ENCODE measurements at regions not wholly inside any gene's neighbourhood (a gene's known extent, or its start where the extent isn't known, plus 50 kb on each side); places are given as distances from the start of the nearest gene placed in this dataset.
"Not testable (repeated sequence)": the region's sequence is repeated elsewhere in the genome, so short reads cannot be mapped to it uniquely, and the experiment has no call there.

DNA sequence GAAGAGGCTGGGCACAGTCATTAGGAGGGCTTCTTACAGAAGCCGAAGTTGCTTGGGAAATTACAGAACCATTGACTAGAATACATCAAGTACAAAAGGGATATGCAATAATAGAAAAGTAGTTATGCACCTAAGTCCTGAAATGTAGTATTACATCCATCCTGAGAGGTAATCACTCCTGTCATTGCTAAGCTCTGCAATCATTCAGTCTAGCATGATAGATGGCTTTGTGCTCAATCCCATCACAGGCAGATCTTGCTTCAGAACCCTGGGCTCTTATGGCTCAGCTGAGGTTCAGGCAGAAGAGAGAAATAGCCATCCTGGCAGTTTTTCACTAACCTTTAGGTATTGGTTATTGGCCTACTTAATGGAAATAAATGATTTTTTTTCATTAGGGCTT is 231.7 kb upstream of the AFF2 start:
- DNase-seq = no peak

GRCh38 chrX:148269513-148269912 is 230.9 kb upstream of the AFF2 start:
- no peak for DNase-seq

- no peak for DNase-seq
Observed at GRCh38 chrX:148270499-148270898, 229.9 kb upstream of the AFF2 start.

DNA sequence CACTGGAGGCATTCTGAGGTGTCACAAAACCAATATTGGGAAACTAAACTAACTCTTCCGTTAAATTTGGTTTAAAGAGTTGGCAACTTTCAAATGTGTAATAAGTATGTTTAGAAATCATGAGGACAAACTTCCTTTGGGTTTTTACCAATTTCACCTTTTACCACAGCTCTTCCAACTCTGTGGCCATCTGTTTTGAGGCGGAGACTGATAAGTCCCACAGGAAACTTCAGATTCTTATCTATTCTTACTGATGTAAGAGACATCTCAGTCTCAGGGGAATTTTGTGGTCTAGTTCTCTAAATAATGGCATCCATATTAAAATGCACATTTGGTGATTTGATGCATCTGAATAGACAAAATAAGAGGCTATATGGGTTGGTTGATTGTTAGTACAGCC is 229.2 kb upstream of the AFF2 start:
- peak; percentile 38 for DNase-seq

DNA sequence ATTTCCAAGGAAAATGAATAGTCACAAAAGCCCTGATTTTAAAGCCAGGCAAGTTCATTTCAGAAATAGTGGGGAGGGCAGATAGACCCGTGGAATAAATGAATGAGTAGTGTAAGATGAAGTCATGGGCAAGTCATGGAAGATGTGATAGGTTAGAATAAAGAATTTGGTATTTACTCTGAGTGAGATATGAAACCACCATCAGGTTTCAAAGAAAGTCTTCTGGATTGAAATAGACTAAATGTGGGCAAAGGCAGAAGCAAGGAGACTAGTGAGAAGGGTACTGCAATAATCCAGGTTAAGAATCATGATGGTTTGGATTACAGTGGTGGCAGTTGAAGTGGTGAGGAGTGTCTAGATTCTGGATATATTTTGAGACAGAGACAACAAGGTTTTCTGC is 218.5 kb upstream of the AFF2 start:
- DNase-seq = no peak

GRCh38 chrX:148282504-148282903 is 217.9 kb upstream of the AFF2 start:
- no peak for DNase-seq

DNA sequence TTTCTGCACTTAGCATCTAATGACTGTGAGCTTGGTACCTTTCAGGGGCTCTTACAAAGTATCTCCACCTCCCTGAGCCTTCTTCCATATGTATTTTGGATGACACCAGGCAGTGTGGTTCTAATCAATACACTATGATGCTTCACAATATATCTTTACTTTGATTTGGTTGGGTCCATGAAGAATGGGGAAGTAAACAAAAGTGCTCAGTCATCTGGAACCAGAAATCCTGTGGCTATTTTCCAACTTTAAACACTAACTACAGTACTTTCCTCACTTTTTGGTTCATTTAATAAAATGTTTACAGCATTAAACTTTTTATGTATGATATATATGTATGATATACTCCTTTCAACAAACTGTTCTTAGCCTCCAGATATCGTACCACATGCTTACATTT is 216.4 kb upstream of the AFF2 start:
- peak; percentile 29 for DNase-seq

DNA sequence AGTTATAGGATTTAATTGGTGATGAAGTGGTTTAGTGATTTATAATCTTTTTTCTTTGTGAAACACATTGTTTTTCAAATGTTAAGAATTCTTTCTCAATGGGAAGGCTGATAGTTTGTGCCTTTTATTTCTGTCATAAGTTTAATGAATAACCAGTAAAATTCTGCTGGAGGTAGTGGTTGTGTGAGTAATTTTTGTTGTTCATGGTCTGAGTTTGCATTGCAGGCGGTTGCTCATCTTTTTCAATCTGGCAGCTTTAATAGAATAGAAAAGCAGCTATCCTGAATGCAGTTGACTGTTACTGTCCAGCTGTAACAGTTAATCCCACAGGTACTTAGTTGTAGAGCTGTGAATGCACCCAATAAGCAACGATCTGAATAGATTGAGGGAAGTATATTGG is 215.6 kb upstream of the AFF2 start:
- no peak for DNase-seq

DNA sequence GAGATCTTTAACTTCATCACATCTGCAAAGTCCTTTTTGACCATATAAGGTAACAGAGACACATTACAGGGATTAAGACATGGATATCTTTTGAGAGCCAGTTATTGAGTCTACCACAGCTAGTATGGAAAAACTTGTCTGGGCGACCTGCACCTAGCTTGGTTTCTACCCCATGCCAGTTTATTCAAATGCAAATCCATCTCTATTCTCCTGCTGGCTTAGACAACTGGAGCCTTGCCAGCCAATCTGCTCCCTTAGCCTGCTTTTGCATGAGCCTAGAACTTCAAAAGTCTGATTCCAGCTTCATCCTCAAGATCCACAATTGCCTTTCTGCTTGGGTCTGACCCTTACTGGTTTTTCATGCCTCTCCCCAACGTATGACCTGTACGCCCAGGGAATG is 212.0 kb upstream of the AFF2 start:
- no peak for DNase-seq

- no peak for DNase-seq
Observed at GRCh38 chrX:148290041-148290440, 210.4 kb upstream of the AFF2 start.

GRCh38 chrX:148290931-148291330 is 209.5 kb upstream of the AFF2 start:
- no peak for DNase-seq

DNA sequence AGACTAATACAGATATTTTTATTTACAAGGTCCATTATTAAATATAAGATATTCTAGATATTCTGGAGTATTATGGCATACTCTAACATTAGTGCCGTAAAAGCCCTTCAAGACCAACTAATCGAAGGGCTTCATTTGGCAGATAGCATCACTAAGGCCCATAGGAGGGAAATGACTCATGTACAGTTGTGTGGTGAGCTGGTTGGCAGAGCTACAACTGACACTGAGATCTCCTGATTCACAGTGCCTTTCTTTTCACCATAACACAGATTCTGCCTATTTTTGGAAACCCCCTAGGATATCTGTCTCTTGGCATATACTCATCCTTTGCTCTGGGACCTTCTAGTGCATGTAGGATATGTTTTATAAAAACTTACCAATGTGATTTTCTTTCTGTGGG is 201.7 kb upstream of the AFF2 start:
- DNase-seq = peak; percentile 59

DNA sequence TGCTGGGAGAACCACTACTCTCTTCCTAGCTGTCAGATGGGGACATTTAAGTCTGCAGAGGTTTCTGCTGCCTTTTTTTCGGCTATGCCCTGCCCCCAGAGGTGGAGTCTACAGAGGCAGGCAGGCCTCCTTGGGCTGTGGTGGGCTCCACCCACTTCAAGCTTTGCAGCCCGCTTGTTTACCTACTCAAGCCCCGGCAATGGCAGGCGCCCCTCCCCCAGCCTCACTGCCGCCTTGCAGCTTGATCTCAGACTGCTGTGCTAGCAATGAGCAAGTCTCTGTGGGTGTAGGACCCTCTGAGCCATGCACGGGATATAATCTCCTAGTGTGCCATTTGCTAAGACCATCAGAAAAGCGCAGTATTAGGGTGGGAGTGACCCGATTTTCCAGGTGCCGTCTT is 195.2 kb upstream of the AFF2 start:
- not testable (repeated sequence) for DNase-seq

- no peak for DNase-seq
Observed at GRCh38 chrX:148309413-148309812, 191.0 kb upstream of the AFF2 start.

GRCh38 chrX:148310426-148311165 is 189.8 kb upstream of the AFF2 start:
- DNase-seq = peak; percentile 86

DNA sequence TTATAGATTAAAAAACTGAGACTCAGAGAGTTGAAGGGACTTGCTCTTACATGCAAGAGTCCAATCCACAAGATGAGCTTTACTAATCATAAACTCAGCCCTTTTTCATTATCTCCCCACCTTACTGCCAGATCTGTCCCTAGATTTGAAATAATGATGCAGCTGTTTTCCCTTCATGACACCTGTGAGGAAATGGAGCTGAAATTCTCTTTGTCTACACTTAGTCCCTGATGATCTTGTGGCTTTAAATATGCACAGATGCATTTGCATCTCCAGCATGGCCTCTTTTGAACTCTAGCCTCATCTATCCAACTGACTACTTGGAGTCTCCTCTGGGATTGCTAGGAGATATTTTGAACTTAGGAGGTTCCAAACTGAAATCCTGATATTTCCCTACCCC is 188.9 kb upstream of the AFF2 start:
- DNase-seq = no peak

- no peak for DNase-seq
Observed at GRCh38 chrX:148314876-148315275, 185.5 kb upstream of the AFF2 start.

DNA sequence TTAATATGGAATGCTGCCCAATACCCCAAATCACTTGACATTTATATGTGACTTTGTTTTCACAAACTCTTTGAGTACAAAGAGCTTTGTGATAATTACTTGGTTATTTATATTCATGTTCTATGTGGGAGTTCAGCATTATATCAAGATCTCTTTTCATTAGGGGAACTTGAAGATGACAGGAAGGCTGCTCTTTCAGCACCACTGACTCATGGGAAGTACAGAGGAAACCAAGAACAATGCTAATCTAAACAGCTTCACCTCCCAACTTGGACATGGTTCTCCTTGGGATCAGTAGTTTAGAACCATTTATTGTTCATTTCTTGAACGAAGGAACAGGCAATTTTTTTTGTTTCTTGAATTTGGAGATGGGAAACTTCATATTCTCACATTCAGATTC is 184.0 kb upstream of the AFF2 start:
- peak; percentile 18 for DNase-seq

GRCh38 chrX:148322906-148323305 is 177.5 kb upstream of the AFF2 start:
- no peak for DNase-seq

DNA sequence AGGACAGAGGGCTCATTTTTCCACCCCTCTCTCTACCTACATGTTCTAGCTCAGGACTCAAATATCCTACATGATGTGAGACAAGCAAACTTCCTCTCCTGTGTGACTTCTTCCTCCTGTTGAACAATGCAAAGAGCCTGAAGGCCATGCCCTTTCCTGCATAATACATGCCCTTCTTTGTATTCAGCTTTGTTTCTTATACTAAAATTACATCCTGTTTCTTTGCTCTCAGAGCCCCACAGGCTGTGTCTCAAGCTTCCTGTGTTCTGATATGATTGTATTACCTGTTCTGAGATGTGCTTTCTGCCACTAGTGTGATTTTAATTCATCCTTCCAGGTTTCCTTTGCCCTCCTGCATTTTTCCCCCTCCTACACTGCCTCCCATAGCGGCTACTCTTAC is 166.4 kb upstream of the AFF2 start:
- no peak for DNase-seq

GRCh38 chrX:148337873-148338272 is 162.5 kb upstream of the AFF2 start:
- DNase-seq = peak; percentile 24

DNA sequence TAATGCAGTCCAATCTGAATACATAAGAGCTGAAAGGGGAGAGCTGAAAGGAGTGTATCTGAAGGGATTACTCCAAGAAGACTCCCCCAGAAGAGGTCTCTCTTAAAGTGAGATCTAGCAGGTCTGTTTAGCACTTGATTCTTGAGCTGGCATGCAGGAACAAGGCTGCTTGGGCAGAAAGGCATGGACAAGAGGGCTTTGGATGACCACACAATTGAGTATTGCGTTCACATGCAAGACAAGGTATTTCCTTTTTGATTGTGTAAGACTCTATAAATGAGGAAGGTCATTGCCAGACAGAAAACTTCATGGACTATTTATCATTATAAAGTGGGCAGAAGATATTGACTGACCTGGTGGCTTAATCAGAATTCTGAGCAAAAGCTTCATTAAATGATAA is 145.5 kb upstream of the AFF2 start:
- peak; percentile 30 for DNase-seq

DNA sequence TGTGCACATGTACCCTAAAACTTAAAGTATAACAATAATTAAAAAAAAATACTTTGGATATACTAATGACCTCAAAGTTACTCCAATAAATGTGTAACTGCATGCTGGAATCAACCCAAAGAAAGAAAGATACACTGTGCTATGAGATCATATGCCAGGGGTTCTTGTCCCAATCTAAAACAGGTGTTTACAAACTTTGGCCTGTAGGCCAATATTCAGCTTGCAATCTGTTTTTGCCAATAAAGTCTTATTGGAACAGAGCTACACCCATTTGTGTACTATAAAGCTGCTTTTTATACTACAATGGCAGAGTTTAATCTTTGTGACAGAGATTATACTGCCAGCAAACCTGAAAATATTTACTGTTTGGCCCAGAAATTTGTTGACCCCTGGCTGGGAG is 138.8 kb upstream of the AFF2 start:
- DNase-seq = no peak

- DNase-seq = no peak
Observed at GRCh38 chrX:148363471-148364235, 136.8 kb upstream of the AFF2 start.

DNA sequence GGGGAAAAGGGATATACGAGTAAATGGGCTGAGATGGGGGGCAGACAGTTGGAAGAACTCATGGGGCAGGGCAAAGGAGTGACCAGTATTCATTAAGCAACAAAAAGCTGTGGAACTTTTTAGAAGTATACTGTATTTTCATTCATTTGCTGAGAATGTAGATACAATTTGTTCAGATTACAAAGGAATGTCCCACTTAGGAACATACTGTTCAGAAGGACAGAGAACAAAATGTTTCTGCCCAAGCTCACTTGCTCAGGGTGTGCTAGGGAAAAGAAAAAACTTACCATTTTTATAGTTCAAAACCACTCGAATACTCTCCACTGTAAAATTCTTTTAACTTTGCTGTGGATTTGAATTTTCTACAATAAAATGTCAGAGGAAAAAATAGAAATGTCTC is 135.2 kb upstream of the AFF2 start:
- no peak for DNase-seq
